Erythroblast (primary cell): ENCODE measurements at regions not wholly inside any gene's neighbourhood (a gene's known extent, or its start where the extent isn't known, plus 50 kb on each side); places are given as distances from the start of the nearest gene placed in this dataset.
"Not testable (repeated sequence)": the region's sequence is repeated elsewhere in the genome, so short reads cannot be mapped to it uniquely, and the experiment has no call there.

Source experiments
- DNase-seq, 2 experiments: peaks; one replicate each; lab custom pipeline; 2025; lab: John Stamatoyannopoulos, UW
- GATA1 ChIP-seq: IDR thresholded peaks from 2 replicates; pipeline ENCODE4 v1.6.1; 2011; ENCODE audit warnings: low read depth, mild to moderate bottlenecking, control low read depth, low read length, moderate library complexity
- POLR2A ChIP-seq: IDR thresholded peaks from 2 replicates; pipeline ENCODE4 v1.6.1; 2011; ENCODE audit warnings: mild to moderate bottlenecking, low read length

- DNase-seq, result no peak
- TF ChIP-seq GATA1 (no peak), POLR2A (no peak)
Observed at GRCh38 chr11:93032580-93032979, 63.1 kb downstream of the MTNR1B start.

GRCh38 chr11:93033093-93033492 lies 63.6 kb downstream of the MTNR1B start:
- TF ChIP-seq POLR2A (no peak), GATA1 (no peak)
- no peak for DNase-seq

- no peak for DNase-seq
- TF ChIP-seq GATA1 (no peak), POLR2A (no peak)
Observed at GRCh38 chr11:93034031-93034722, 64.7 kb downstream of the MTNR1B start.

GRCh38 chr11:93034723-93035039 lies 65.2 kb downstream of the MTNR1B start:
- no peak for DNase-seq
- TF ChIP-seq GATA1 (no peak), POLR2A (no peak)

GRCh38 chr11:93038521-93038920 lies 69.1 kb downstream of the MTNR1B start:
- TF ChIP-seq POLR2A, result no peak
- DNase-seq, result no peak

- no peak for DNase-seq
- TF ChIP-seq POLR2A, result no peak
- TF ChIP-seq GATA1, result no peak
Observed at GRCh38 chr11:93039531-93040240, 70.2 kb downstream of the MTNR1B start.

GRCh38 chr11:93041682-93042081 lies 72.2 kb downstream of the MTNR1B start:
- no peak for DNase-seq
- TF ChIP-seq POLR2A (no peak), GATA1 (no peak)

- DNase-seq, result not testable (repeated sequence)
Observed at GRCh38 chr11:93043186-93043585, 73.7 kb downstream of the MTNR1B start.

GRCh38 chr11:93049740-93050139 lies 80.3 kb downstream of the MTNR1B start:
- DNase-seq, result no peak
- TF ChIP-seq POLR2A (no peak), GATA1 (no peak)

- no peak for DNase-seq
- TF ChIP-seq POLR2A (no peak), GATA1 (no peak)
Observed at GRCh38 chr11:93051186-93051585, 81.7 kb downstream of the MTNR1B start.

- TF ChIP-seq GATA1 (no peak), POLR2A (no peak)
- no peak for DNase-seq
Observed at GRCh38 chr11:93053864-93054263, 84.4 kb downstream of the MTNR1B start.

GRCh38 chr11:93054279-93054678 lies 84.8 kb downstream of the MTNR1B start:
- TF ChIP-seq POLR2A (no peak), GATA1 (no peak)
- no peak for DNase-seq

GRCh38 chr11:93054881-93055280 lies 85.4 kb downstream of the MTNR1B start:
- DNase-seq, result peak in 1 of 2 experiments; percentile 46
- TF ChIP-seq POLR2A (no peak), GATA1 (no peak)

GRCh38 chr11:93059117-93059957 lies 89.9 kb downstream of the MTNR1B start:
- TF ChIP-seq GATA1 (no peak), POLR2A (no peak)
- DNase-seq, result no peak

GRCh38 chr11:93063086-93063485 lies 93.6 kb downstream of the MTNR1B start:
- DNase-seq, result no peak
- TF ChIP-seq POLR2A, result no peak
- no peak for TF ChIP-seq GATA1

GRCh38 chr11:93065074-93065674 lies 95.7 kb downstream of the MTNR1B start:
- DNase-seq, result peak in 1 of 2 experiments; percentile 2
